NCI-H146 treated with DMSO at 0.1 percent for 48 hours (cell line): ENCODE measurements at regions not wholly inside any gene's neighbourhood (a gene's known extent, or its start where the extent isn't known, plus 50 kb on each side); places are given as distances from the start of the nearest gene placed in this dataset.
"Not testable (repeated sequence)": the region's sequence is repeated elsewhere in the genome, so short reads cannot be mapped to it uniquely, and the experiment has no call there.

Experiments used
- DNase-seq: peaks from one replicate; lab custom pipeline; 2025; ENCODE audit not compliant: unreplicated experiment; lab: John Stamatoyannopoulos, UW

DNA sequence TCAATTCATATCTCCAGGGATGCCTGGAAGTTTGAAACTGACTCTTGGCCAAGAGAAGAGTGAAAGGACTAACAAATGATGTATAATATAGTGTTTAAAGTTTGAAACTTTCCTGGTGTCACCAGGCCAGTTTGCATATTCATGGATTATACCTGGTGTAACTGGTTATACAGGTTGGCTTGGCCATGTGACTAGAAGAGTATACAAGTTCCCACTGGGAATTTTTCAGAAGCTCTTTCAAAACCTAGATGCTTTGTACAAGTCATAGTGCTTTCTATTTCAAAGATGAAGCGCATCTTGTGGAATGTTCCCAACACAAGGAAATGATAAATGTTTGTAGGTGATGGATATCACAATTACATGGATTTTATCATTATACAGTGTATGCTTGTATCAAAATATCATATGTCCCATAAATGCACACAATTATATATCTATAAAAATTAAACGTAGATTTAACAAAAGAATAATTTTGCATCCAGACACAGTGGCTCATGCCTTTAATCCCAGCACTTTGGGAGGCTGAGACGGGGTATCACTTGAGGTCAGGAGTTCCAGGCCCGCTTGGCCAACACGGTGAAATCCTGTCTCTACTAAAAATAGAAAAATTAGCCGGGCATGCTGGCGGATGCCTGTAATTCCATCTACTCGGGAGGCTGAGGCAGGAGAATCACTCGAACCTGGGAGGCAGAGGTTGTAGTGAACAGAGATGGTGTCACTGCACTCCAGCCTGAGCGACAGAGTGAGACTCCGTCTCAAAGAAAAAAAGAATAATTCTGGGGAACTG lies 1420.2 kb downstream of the GRIK2 start:
- DNase-seq = no peak

- DNase-seq = no peak
Measured at GRCh38 chr6:102812242-102812641, 1418.7 kb downstream of the GRIK2 start.

GRCh38 chr6:102808944-102809505 lies 1415.5 kb downstream of the GRIK2 start:
- DNase-seq = not testable (repeated sequence)

- DNase-seq = no peak
Measured at GRCh38 chr6:102799051-102799450, 1405.5 kb downstream of the GRIK2 start.

DNA sequence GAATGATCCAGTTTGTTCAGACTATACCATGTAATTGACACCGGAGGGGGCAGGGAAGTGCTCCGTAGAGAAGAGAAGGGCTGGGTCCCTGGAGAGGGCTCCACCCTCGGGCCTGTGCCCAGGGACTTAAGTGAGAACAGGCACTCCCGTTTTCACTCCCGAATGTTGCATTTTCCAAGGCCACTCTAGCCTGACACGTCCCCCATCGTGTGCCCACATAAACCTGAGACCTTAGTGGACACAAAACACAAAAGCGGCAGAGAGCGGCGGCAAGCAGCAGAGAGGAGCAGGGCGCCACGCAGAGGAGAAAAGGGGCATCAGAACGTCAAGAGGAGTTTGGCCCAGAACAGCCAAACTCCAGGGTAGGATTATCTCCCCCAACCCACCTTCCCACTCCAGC lies 1405.1 kb downstream of the GRIK2 start:
- DNase-seq = no peak

GRCh38 chr6:102793752-102794151 lies 1400.2 kb downstream of the GRIK2 start:
- DNase-seq = no peak

- no peak for DNase-seq
Measured at GRCh38 chr6:102774326-102774725, 1380.8 kb downstream of the GRIK2 start.

GRCh38 chr6:102773636-102774035 lies 1380.1 kb downstream of the GRIK2 start:
- DNase-seq = no peak

DNA sequence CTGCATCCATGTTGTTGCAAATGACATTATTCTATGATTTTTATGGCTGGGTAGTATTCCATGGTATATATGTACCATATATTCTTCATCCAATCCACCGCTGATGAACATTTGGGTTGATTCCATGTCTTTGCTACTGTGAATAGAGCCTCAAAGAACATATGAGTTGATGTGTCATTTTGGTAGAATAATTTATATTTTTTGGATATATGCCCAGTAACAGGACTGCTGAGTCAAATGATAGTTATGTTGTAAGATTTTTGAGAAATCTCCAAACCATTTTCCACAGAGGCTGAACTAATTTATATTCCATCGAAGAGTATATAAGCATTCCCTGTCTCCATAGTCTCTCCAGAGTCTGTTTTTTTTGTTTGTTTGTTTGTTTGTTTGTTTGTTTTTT lies 1373.5 kb downstream of the GRIK2 start:
- DNase-seq = no peak

DNA sequence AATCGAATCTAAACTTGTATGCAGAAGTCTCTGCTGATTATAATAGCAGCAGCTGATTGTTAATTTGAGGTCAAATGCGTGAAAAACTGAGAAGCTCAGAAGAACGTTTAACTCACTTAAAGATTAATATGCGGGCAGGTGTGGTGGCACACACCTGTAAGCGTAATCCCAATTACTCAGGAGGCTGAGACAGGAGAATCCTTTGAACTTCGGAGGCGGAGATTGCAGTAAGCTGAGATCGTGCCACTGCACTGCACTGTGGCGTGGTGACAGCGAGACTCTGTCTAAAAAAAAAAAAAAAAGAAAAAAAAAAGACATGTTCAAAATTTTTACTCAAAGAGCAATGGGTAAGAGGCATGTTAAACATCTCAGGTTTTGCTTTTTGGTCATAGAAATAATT lies 1370.8 kb downstream of the GRIK2 start:
- DNase-seq = no peak

GRCh38 chr6:102763891-102764290 lies 1370.4 kb downstream of the GRIK2 start:
- DNase-seq = no peak

DNA sequence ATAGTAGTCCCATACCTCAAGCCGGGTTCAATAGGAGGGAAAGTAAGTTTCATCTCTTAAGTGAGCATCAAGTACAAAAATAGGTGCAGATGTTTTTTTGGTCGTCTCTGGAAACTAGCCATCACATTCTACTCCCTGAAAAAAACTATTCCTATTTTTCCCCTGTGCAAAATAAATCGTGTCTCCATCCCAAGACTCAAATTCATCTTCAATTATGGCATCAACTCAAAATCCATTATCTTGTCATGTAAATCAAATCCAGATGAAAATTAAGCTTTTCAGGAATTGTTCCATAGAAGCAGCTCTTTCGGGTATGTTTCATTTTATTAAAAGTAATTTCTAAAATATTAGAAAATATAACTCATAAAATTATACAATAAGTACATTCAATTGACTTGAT lies 1368.4 kb downstream of the GRIK2 start:
- no peak for DNase-seq

- DNase-seq = no peak
Measured at GRCh38 chr6:102759415-102759814, 1365.9 kb downstream of the GRIK2 start.

DNA sequence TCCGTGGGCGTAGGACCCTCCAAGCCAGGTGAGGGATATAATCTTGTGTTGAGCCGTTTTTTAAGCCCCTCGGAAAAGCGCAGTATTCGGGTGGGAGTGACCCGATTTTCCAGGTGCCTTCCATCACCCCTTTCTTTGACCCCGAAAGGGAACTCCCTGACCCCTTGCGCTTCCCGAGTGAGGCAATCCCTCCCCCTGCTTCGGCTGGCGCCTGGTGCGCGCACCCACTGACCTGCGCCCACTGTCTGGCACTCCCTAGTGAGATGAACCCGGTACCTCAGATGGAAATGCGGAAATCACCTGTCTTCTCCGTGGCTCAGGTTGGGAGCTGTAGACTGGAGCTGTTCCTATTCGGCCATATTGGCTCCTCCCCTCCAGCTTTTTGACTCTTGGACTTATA lies 1365.0 kb downstream of the GRIK2 start:
- DNase-seq = not testable (repeated sequence)

DNA sequence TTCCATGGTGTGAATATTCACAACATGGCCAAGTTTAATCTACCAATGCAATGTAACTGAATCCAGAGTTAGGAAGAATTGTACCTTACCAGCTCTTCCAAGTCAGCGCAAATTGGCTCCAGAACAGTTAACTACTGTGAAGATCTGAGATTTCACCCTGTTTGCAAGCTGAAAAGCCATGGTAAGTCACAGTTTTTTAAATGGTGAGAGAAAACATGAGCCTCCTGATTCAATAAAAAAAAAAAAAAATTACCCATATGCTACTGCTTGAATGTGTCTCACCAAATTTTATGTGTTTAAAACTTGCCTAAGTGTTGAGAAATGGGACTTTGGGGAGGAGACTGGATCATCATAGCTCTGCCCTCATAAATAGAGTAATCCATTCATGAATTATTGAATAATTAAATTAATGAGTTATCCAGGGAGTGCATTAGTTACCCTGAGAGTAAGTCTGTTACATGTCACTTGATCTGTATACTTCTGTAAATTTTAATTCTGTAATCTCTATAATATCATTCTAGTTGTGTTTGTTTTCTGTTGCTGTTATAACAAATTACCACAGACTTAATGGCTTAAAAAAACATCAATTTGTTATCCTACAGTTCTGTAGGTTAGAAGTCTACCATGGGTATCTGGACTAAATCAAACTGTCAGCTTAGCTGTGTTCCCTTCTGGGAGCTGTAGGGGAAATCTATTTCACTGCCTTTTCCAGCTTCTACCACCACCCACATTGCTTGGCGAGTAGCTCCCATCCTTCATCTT lies 1355.9 kb downstream of the GRIK2 start:
- DNase-seq = no peak

DNA sequence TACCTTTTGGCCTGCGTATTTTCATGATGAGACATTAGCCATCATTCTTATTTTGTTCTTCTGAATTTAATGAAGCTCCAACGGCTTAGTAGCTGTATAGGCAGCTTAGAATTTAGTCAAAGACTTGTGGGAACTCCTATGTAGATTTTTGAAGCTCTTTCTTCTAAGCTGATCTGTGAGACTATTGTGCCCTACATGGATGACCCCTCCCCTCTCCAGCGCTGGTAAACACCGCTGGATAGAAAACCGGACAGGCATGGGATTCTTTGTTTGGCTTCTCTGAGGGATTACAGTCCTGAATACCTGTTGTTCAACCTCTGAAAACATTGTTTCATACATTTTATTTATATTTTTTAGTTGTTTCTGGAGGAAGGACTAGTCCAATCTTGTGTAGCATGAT lies 1353.4 kb downstream of the GRIK2 start:
- no peak for DNase-seq

- no peak for DNase-seq
Measured at GRCh38 chr6:102742754-102743356, 1349.3 kb downstream of the GRIK2 start.

DNA sequence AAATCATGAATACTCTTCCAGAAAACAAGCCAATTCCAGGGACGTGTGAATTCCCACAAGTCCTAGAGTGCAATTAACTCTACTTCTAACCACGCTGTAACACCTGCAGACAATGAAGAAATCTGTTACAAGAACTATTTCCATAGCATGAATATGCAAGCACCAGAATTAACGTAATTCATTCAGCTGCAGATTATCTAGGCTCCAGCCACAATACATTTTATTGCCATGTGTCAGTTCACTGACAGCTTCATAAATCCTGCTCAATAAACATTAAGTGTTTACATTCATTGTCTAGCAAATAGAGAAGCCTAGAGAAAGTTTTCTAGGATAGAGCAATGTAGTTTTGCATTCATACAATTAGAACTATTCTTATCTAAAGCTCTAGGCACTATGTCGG lies 1348.5 kb downstream of the GRIK2 start:
- DNase-seq = no peak

- DNase-seq = no peak
Measured at GRCh38 chr6:102736941-102737368, 1343.4 kb downstream of the GRIK2 start.

DNA sequence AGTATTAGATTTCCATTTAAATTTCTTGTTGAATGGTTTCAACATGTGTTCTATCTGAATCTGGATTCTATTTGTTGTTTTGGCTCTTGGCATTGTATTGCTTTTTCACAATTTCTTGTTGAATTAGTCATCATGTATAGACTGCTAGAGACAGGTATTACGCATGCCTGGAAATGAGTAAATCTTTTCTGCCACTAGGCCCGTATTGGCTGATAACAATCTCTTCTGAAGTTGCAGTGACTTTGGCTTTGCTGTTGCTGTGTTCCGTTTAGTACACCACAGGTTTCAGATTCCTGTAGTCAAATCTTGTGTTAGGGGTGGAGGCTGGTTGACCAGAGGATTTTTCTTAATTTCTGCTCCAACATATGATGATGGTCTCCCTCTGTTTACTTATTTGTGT lies 1339.4 kb downstream of the GRIK2 start:
- no peak for DNase-seq

DNA sequence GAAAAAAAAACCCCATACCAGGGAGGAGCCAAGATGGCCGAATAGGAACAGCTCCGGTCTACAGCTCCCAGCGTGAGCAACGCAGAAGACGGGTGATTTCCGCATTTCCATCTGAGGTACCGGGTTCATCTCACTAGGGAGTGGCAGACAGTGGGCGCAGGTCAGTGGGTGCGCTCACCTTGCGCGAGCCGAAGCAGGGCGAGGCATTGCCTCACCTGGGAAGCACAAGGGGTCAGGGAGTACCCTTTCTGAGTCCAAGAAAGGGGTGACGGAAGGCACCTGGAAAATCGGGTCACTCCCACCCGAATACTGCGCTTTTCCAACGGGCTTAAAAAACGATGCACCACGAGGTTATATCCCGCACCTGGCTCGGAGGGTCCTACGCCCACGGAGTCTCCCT lies 1328.6 kb downstream of the GRIK2 start:
- not testable (repeated sequence) for DNase-seq
